K562 (cell line): ENCODE measurements at regions not wholly inside any gene's neighbourhood (a gene's known extent, or its start where the extent isn't known, plus 50 kb on each side); places are given as distances from the start of the nearest gene placed in this dataset.

Source experiments
- ATAC-seq: fragments of 200-7000 bp; cut with Tn5 transposase; 3 replicates; pipeline ENCODE4 v1.9.1; 2020; ENCODE audit warnings: moderate library complexity
- BruUV-seq: library from RNA; stranded (reverse); fragments of 400-500 nt; replicated peaks from 2 replicates; lab custom pipeline; 2021; lab: Mats Ljungman, UMichigan
- CTCF ChIA-PET: fragments of 300-600 bp; formaldehyde crosslinking; extraction: SDS; loops from one replicate; lab custom pipeline; 2021; ENCODE audit warnings: low intra/inter-chr PET ratio; lab: Yijun Ruan, JAX
- POLR2A ChIA-PET: fragments of 300-600, 350-650 bp; sonication (Branson Sonifier 250); formaldehyde crosslinking; extraction: SDS; loops from one replicate; lab custom pipeline; 2021; ENCODE audit warnings: antibody characterized with exemption, inconsistent platforms; lab: Yijun Ruan, JAX
- DNase-seq, 4 experiments: peaks; one replicate each; pipeline versions ENCODE4 v3.0.0 to v3.0.0-alpha.2; 2011 to 2018; ENCODE audit warnings: low spot score in 3 of 4, mixed read lengths in 3 of 4; ENCODE audit errors: extremely low read depth in 1 of 4
- FAIRE-seq: peaks from 2 replicates; lab custom pipeline; 2011; peaks lifted over from hg19 to GRCh38; lab: Jason Lieb, UNC
- H2AFZ ChIP-seq: 2 replicates; pipeline ENCODE4 v1.6.0; 2011; ENCODE audit warnings: low read depth, low read length, control low read depth, inconsistent platforms
- H3K27ac ChIP-seq: fragments of 200-600 bp; 3 replicates; pipeline ENCODE4 v1.8.0; 2011; ENCODE audit warnings: low read depth, mild to moderate bottlenecking, control low read depth, inconsistent platforms, low read length, moderate library complexity, mixed read lengths; ENCODE audit errors: extremely low read depth
- H3K27me3 ChIP-seq, 2 experiments: fragments of 300-600 bp in 1 of 2; 2 replicates in 1 of 2; 3 replicates in 1 of 2; pipeline versions ENCODE4 v1.6.0 to v1.8.0; 2011; ENCODE audit warnings: inconsistent platforms in 2 of 2, low read length in 2 of 2, mild to moderate bottlenecking in 1 of 2, mixed read lengths in 1 of 2, moderate library complexity in 1 of 2; ENCODE audit not compliant: control insufficient read depth in 2 of 2, insufficient read depth in 2 of 2
- H3K36me3 ChIP-seq: fragments of 300-600 bp; 3 replicates; pipeline ENCODE4 v1.8.0; 2011; ENCODE audit warnings: mild to moderate bottlenecking, low read length, inconsistent platforms; ENCODE audit not compliant: control insufficient read depth, insufficient read depth
- H3K4me1 ChIP-seq, 2 experiments: fragments of 200-600 bp in 1 of 2; replicated peaks in 1 of 2; 2 replicates in 1 of 2; 3 replicates in 1 of 2; pipeline versions ENCODE4 v1.5.1 to v1.8.0; 2011; ENCODE audit warnings: inconsistent platforms in 2 of 2, low read length in 2 of 2, mild to moderate bottlenecking in 1 of 2, mixed read lengths in 1 of 2, moderate library complexity in 1 of 2; ENCODE audit not compliant: control insufficient read depth in 2 of 2, insufficient read depth in 2 of 2
- H3K4me2 ChIP-seq: 2 replicates; pipeline ENCODE4 v1.6.1; 2011; ENCODE audit warnings: low read length, control low read depth, inconsistent platforms, mixed read lengths; ENCODE audit not compliant: insufficient read depth
- H3K4me3 ChIP-seq: fragments of 200-600 bp; sonication (generic), shearing (Covaris generic); 2 replicates; pipeline ENCODE4 v1.5.1; 2016; ENCODE audit warnings: control low read depth, inconsistent platforms
- H3K79me2 ChIP-seq: fragments of 200-600 bp; 3 replicates; pipeline ENCODE4 v1.8.0; 2011; ENCODE audit warnings: low read length, inconsistent platforms; ENCODE audit not compliant: control insufficient read depth, insufficient read depth
- H3K9ac ChIP-seq, 2 experiments: 2 replicates each; pipeline versions ENCODE4 v1.6.0 to v1.6.1; 2011; ENCODE audit warnings: low read depth in 2 of 2, low read length in 2 of 2, control low read depth in 1 of 2, inconsistent platforms in 1 of 2, mild to moderate bottlenecking in 1 of 2, mixed read lengths in 1 of 2; ENCODE audit not compliant: insufficient read depth in 1 of 2
- H3K9me1 ChIP-seq: one replicate; pipeline ENCODE4 v1.6.0; 2011; ENCODE audit warnings: inconsistent platforms, mild to moderate bottlenecking, low read length, moderate library complexity; ENCODE audit not compliant: control insufficient read depth, insufficient read depth
- H3K9me3 ChIP-seq: replicated peaks from 2 replicates; pipeline ENCODE4 v1.5.1; 2011; ENCODE audit warnings: low read depth, low read length, inconsistent platforms; ENCODE audit not compliant: control insufficient read depth, insufficient read depth
- H4K20me1 ChIP-seq: replicated peaks from 2 replicates; pipeline ENCODE4 v1.6.1; 2011; ENCODE audit warnings: low read length, inconsistent platforms, mixed read lengths; ENCODE audit not compliant: control insufficient read depth, insufficient read depth
- JUND ChIP-seq, 2 experiments: IDR thresholded peaks; 2 replicates in 1 of 2; 3 replicates in 1 of 2; pipeline ENCODE4 v1.6.1; 2011; ENCODE audit warnings: borderline replicate concordance in 2 of 2, low read depth in 2 of 2, low read length in 2 of 2, improper control_type of control experiment in 1 of 2, missing biosample characterization in 1 of 2, missing genetic modification characterization in 1 of 2, missing genetic modification reagents in 1 of 2
- KLF10 ChIP-seq: fragments of 250-450 bp; sonication (Bioruptor Pico); IDR thresholded peaks from 2 replicates; pipeline ENCODE4 v1.6.1; 2021; ENCODE audit warnings: matching md5 sums
- ZNF778 ChIP-seq: fragments of 450-650 bp; formaldehyde crosslinking; IDR thresholded peaks from 2 replicates; pipeline ENCODE4 v1.4.0; 2020; ENCODE audit warnings: mild to moderate bottlenecking, moderate library complexity
- WGBS: fragments of 100-300 bp; shearing (Covaris generic); methylation state at CpG from one replicate; pipeline ENCODE4 v1.1.6; 2016; ENCODE audit warnings: low coverage, mixed read lengths; ENCODE audit not compliant: insufficient coverage; ENCODE audit errors: missing lambda C conversion rate; 5-methylcytosine and 5-hydroxymethylcytosine counted together
- in situ Hi-C: fragments of 300-500 bp; cut with MboI; formaldehyde crosslinking; loops from 4 replicates; pipeline ENCODE4 v1.15.0; 2018; ENCODE audit warnings: inconsistent platforms, mixed read lengths
- intact Hi-C: fragments of 100-400 bp; cut with micrococcal nuclease; formaldehyde crosslinking; loops from 2 replicates; pipeline ENCODE4 v1.14.2; 2022
- TF ChIP-seq, protein P1 (sequence below), 2 experiments: fragments of 200-800 bp in 1 of 2; sonication (Bioruptor generic) in 1 of 2; sonication (generic) in 1 of 2; formaldehyde crosslinking in 1 of 2; IDR thresholded peaks in 1 of 2; conservative IDR thresholded peaks in 1 of 2; 2 replicates each; pipeline versions ENCODE4 v1.5.0 to v1.6.1; 2016 to 2020; ENCODE audit warnings: missing compliant biosample characterization in 1 of 2, missing genetic modification characterization in 1 of 2, missing genetic modification reagents in 1 of 2
- TF ChIP-seq, protein P2 (sequence below): fragments of 250-450 bp; sonication (Bioruptor Pico); IDR thresholded peaks from 2 replicates; pipeline ENCODE4 v1.5.0; 2021; ENCODE audit warnings: mild to moderate bottlenecking, borderline replicate concordance
- TF ChIP-seq, protein P3 (sequence below): sonication (generic); formaldehyde crosslinking; IDR thresholded peaks from 2 replicates; pipeline ENCODE4 v1.8.0; 2022; ENCODE audit warnings: mild to moderate bottlenecking, missing genetic modification reagents

DNA sequence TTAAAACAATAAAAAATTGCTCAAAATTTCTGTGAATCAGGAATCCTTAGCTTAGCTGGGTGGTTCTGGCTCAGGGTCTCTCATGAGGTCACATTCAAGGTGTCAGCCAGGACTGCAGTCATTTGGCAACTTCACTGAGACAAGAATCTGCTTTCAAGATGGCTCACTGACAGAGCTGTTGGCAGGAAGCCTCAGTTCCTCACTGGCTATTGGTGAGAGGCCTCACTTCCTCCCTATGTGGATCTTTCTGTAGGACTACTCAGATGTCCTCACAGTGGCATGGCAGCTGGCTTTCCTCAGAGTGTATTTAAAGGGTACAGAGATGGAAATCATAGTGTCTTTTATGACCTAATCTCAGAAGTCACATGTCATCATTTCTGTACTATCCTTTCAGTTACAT lies 785.7 kb downstream of the ADGRL2 start:
- H3K9me3 ChIP-seq: no peaks in the 10 kb centered on the region
- no peaks in the 10 kb centered on the region for H3K4me1 ChIP-seq
- POLR2A ChIA-PET: no interaction called here
- H2AFZ ChIP-seq: no peak overlapping the region
- no peaks in the 10 kb centered on the region for H3K79me2 ChIP-seq
- no peaks in the 10 kb centered on the region for H3K27me3 ChIP-seq
- H3K9ac ChIP-seq: no peak overlapping the region
- ATAC-seq (no peak), FAIRE-seq (no peak), DNase-seq (no peak)
- CTCF ChIA-PET: no interaction called here
- no peaks in the 10 kb centered on the region for H3K9me1 ChIP-seq
- intact Hi-C loops (no loop called here), in situ Hi-C loops (no loop called here)
- no peak overlapping the region for H3K4me2 ChIP-seq
- no peak overlapping the region for H3K27ac ChIP-seq
- TF ChIP-seq, protein P1, sequence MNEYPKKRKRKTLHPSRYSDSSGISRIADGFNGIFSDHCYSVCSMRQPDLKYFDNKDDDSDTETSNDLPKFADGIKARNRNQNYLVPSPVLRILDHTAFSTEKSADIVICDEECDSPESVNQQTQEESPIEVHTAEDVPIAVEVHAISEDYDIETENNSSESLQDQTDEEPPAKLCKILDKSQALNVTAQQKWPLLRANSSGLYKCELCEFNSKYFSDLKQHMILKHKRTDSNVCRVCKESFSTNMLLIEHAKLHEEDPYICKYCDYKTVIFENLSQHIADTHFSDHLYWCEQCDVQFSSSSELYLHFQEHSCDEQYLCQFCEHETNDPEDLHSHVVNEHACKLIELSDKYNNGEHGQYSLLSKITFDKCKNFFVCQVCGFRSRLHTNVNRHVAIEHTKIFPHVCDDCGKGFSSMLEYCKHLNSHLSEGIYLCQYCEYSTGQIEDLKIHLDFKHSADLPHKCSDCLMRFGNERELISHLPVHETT (CRISPR knock-in tag; conservative IDR thresholded peaks at IDR 0.05 in 1 of 2, IDR thresholded peaks at IDR 0.05 in 1 of 2): no peak
- H3K36me3 ChIP-seq: no peaks in the 10 kb centered on the region
- no peak overlapping the region for H3K4me3 ChIP-seq
- BruUV-seq: no TSS peak
- no peaks in the 10 kb centered on the region for H4K20me1 ChIP-seq

DNA sequence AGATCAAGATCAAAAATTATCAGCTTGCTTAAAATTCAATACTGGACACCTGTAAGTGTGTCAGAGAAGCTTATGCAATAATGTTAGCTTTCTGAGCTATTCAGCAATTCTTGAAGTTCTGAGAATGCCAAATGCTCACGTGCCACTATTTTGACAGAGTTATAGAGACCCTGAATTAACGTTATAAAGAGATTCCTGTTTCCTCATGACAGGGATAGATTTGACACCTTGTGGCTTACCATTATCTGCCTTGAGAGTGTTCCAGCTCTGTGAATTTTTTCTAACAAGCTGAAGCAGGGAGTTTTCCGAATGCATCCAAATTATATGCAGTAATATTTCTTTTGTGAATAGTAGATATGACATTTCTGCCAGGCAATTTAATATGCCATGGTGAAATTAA lies 781.6 kb downstream of the ADGRL2 start:
- Histone ChIP-seq H3K9me3 (no peaks in the 10 kb centered on the region), H3K4me3 (no peak overlapping the region), H3K27ac (no peak overlapping the region), H2AFZ (no peak overlapping the region), H3K4me2 (no peak overlapping the region), H3K36me3 (no peaks in the 10 kb centered on the region), H3K4me1 (no peaks in the 10 kb centered on the region), H3K79me2 (no peaks in the 10 kb centered on the region), H3K9ac (no peak overlapping the region), H3K27me3 (no peaks in the 10 kb centered on the region), H4K20me1 (no peaks in the 10 kb centered on the region), H3K9me1 (no peaks in the 10 kb centered on the region)
- ChIA-PET CTCF (no interaction called here), POLR2A (no interaction called here)
- in situ Hi-C loops (no loop called here), intact Hi-C loops (no loop called here)
- FAIRE-seq (no peak), ATAC-seq (no peak), DNase-seq (no peak)
- no TSS peak for BruUV-seq
- WGBS: 0% methylated on average over 3 of the region's 3 CpGs
- TF ChIP-seq KLF10: no peak
- TF ChIP-seq, protein P2, sequence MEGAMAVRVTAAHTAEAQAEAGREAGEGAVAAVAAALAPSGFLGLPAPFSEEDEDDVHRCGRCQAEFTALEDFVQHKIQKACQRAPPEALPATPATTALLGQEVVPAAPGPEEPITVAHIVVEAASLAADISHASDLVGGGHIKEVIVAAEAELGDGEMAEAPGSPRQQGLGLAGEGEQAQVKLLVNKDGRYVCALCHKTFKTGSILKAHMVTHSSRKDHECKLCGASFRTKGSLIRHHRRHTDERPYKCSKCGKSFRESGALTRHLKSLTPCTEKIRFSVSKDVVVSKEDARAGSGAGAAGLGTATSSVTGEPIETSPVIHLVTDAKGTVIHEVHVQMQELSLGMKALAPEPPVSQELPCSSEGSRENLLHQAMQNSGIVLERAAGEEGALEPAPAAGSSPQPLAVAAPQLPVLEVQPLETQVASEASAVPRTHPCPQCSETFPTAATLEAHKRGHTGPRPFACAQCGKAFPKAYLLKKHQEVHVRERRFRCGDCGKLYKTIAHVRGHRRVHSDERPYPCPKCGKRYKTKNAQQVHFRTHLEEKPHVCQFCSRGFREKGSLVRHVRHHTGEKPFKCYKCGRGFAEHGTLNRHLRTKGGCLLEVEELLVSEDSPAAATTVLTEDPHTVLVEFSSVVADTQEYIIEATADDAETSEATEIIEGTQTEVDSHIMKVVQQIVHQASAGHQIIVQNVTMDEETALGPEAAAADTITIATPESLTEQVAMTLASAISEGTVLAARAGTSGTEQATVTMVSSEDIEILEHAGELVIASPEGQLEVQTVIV: no peak
- TF ChIP-seq, protein P3, sequence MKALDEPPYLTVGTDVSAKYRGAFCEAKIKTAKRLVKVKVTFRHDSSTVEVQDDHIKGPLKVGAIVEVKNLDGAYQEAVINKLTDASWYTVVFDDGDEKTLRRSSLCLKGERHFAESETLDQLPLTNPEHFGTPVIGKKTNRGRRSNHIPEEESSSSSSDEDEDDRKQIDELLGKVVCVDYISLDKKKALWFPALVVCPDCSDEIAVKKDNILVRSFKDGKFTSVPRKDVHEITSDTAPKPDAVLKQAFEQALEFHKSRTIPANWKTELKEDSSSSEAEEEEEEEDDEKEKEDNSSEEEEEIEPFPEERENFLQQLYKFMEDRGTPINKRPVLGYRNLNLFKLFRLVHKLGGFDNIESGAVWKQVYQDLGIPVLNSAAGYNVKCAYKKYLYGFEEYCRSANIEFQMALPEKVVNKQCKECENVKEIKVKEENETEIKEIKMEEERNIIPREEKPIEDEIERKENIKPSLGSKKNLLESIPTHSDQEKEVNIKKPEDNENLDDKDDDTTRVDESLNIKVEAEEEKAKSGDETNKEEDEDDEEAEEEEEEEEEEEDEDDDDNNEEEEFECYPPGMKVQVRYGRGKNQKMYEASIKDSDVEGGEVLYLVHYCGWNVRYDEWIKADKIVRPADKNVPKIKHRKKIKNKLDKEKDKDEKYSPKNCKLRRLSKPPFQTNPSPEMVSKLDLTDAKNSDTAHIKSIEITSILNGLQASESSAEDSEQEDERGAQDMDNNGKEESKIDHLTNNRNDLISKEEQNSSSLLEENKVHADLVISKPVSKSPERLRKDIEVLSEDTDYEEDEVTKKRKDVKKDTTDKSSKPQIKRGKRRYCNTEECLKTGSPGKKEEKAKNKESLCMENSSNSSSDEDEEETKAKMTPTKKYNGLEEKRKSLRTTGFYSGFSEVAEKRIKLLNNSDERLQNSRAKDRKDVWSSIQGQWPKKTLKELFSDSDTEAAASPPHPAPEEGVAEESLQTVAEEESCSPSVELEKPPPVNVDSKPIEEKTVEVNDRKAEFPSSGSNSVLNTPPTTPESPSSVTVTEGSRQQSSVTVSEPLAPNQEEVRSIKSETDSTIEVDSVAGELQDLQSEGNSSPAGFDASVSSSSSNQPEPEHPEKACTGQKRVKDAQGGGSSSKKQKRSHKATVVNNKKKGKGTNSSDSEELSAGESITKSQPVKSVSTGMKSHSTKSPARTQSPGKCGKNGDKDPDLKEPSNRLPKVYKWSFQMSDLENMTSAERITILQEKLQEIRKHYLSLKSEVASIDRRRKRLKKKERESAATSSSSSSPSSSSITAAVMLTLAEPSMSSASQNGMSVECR: no peak
- no peak for TF ChIP-seq ZNF778 (CRISPR knock-in tag)
- no peak for TF ChIP-seq JUND (IDR thresholded peaks at IDR 0.05; ENCODE audit: borderline replicate concordance, low read depth, low read length)
- TF ChIP-seq JUND (tag; IDR thresholded peaks at IDR 0.05; ENCODE audit: borderline replicate concordance, low read depth, low read length): no peak
